ENCODE measurements at regions not wholly inside any gene's neighbourhood (a gene's known extent, or its start where the extent isn't known, plus 50 kb on each side); places are given as distances from the start of the nearest gene placed in this dataset.
"Not testable (repeated sequence)": the region's sequence is repeated elsewhere in the genome, so short reads cannot be mapped to it uniquely, and the experiment has no call there.

GRCh38 chr4:77453911-77454310, 151.7 kb upstream of the CXCL13 start:
- no peak overlapping the region for H3K4me3 ChIP-seq (ENCODE audit: low read depth in 1 of 2, low read length in 2 of 2)
- no peaks in the 10 kb centered on the region for H3K4me1 ChIP-seq (ENCODE audit: control insufficient read depth in 1 of 2, insufficient read depth in 2 of 2, low read length in 2 of 2)

GRCh38 chr4:77454858-77455257, 150.8 kb upstream of the CXCL13 start:
- H3K9ac ChIP-seq (ENCODE audit: low read depth in 1 of 2, low read length in 2 of 2), result no peak overlapping the region
- no peak overlapping the region for H3K27ac ChIP-seq (ENCODE audit: low read depth, low read length)
- no peaks in the 10 kb centered on the region for H3K9me3 ChIP-seq (ENCODE audit: control insufficient read depth in 1 of 2, low read length in 2 of 2)

More at GRCh38 chr4:77453911-77454310, 151.7 kb upstream of the CXCL13 start:
- Histone ChIP-seq H3K27ac (ENCODE audit: low read depth, low read length) (no peak overlapping the region), H3K36me3 (ENCODE audit: control insufficient read depth in 1 of 2, insufficient read depth in 2 of 2, low read length in 2 of 2) (no peaks in the 10 kb centered on the region), H3K9me3 (ENCODE audit: control insufficient read depth in 1 of 2, low read length in 2 of 2) (no peaks in the 10 kb centered on the region), H3K9ac (ENCODE audit: low read depth in 1 of 2, low read length in 2 of 2) (no peak overlapping the region), H3K27me3 (ENCODE audit: control insufficient read depth in 1 of 2, insufficient read depth in 2 of 2, low read length in 2 of 2) (no peaks in the 10 kb centered on the region)

GRCh38 chr4:77464100-77464499, 141.5 kb upstream of the CXCL13 start:
- not testable (repeated sequence) for H3K27ac ChIP-seq (ENCODE audit: low read depth, low read length); H3K9me3 ChIP-seq (ENCODE audit: control insufficient read depth in 1 of 2, low read length in 2 of 2); H3K36me3 ChIP-seq (ENCODE audit: control insufficient read depth in 1 of 2, insufficient read depth in 2 of 2, low read length in 2 of 2); H3K27me3 ChIP-seq (ENCODE audit: control insufficient read depth in 1 of 2, insufficient read depth in 2 of 2, low read length in 2 of 2); H3K4me3 ChIP-seq (ENCODE audit: low read depth in 1 of 2, low read length in 2 of 2); H3K4me1 ChIP-seq (ENCODE audit: control insufficient read depth in 1 of 2, insufficient read depth in 2 of 2, low read length in 2 of 2); H3K9ac ChIP-seq (ENCODE audit: low read depth in 1 of 2, low read length in 2 of 2)

More at GRCh38 chr4:77454858-77455257, 150.8 kb upstream of the CXCL13 start:
- H3K27me3 ChIP-seq (ENCODE audit: control insufficient read depth in 1 of 2, insufficient read depth in 2 of 2, low read length in 2 of 2), result no peaks in the 10 kb centered on the region
- H3K36me3 ChIP-seq (ENCODE audit: control insufficient read depth in 1 of 2, insufficient read depth in 2 of 2, low read length in 2 of 2), result no peaks in the 10 kb centered on the region
- H3K4me1 ChIP-seq (ENCODE audit: control insufficient read depth in 1 of 2, insufficient read depth in 2 of 2, low read length in 2 of 2), result no peaks in the 10 kb centered on the region
- no peak overlapping the region for H3K4me3 ChIP-seq (ENCODE audit: low read depth in 1 of 2, low read length in 2 of 2)

GRCh38 chr4:77465271-77465670, 140.3 kb upstream of the CXCL13 start:
- Histone ChIP-seq H3K36me3 (ENCODE audit: control insufficient read depth in 1 of 2, insufficient read depth in 2 of 2, low read length in 2 of 2) (no peaks in the 10 kb centered on the region), H3K27ac (ENCODE audit: low read depth, low read length) (no peak overlapping the region), H3K4me3 (ENCODE audit: low read depth in 1 of 2, low read length in 2 of 2) (no peak overlapping the region), H3K4me1 (ENCODE audit: control insufficient read depth in 1 of 2, insufficient read depth in 2 of 2, low read length in 2 of 2) (no peaks in the 10 kb centered on the region), H3K9ac (ENCODE audit: low read depth in 1 of 2, low read length in 2 of 2) (no peak overlapping the region), H3K27me3 (ENCODE audit: control insufficient read depth in 1 of 2, insufficient read depth in 2 of 2, low read length in 2 of 2) (no peaks in the 10 kb centered on the region), H3K9me3 (ENCODE audit: control insufficient read depth in 1 of 2, low read length in 2 of 2) (no peaks in the 10 kb centered on the region)

- Histone ChIP-seq H3K27me3 (ENCODE audit: control insufficient read depth in 1 of 2, insufficient read depth in 2 of 2, low read length in 2 of 2) (no peaks in the 10 kb centered on the region), H3K36me3 (ENCODE audit: control insufficient read depth in 1 of 2, insufficient read depth in 2 of 2, low read length in 2 of 2) (no peaks in the 10 kb centered on the region), H3K9ac (ENCODE audit: low read depth in 1 of 2, low read length in 2 of 2) (no peak overlapping the region)
Measured at GRCh38 chr4:77466430-77466829, 139.2 kb upstream of the CXCL13 start.

GRCh38 chr4:77471821-77472495, 133.7 kb upstream of the CXCL13 start:
- Histone ChIP-seq H3K27me3 (ENCODE audit: control insufficient read depth in 1 of 2, insufficient read depth in 2 of 2, low read length in 2 of 2) (no peaks in the 10 kb centered on the region), H3K4me1 (ENCODE audit: control insufficient read depth in 1 of 2, insufficient read depth in 2 of 2, low read length in 2 of 2) (no peaks in the 10 kb centered on the region), H3K9ac (ENCODE audit: low read depth in 1 of 2, low read length in 2 of 2) (no peak overlapping the region), H3K27ac (ENCODE audit: low read depth, low read length) (no peak overlapping the region), H3K36me3 (ENCODE audit: control insufficient read depth in 1 of 2, insufficient read depth in 2 of 2, low read length in 2 of 2) (no peaks in the 10 kb centered on the region), H3K9me3 (ENCODE audit: control insufficient read depth in 1 of 2, low read length in 2 of 2) (no peaks in the 10 kb centered on the region), H3K4me3 (ENCODE audit: low read depth in 1 of 2, low read length in 2 of 2) (no peak overlapping the region)

More at GRCh38 chr4:77466430-77466829, 139.2 kb upstream of the CXCL13 start:
- Histone ChIP-seq H3K4me3 (ENCODE audit: low read depth in 1 of 2, low read length in 2 of 2) (no peak overlapping the region), H3K27ac (ENCODE audit: low read depth, low read length) (no peak overlapping the region), H3K4me1 (ENCODE audit: control insufficient read depth in 1 of 2, insufficient read depth in 2 of 2, low read length in 2 of 2) (no peaks in the 10 kb centered on the region), H3K9me3 (ENCODE audit: control insufficient read depth in 1 of 2, low read length in 2 of 2) (no peaks in the 10 kb centered on the region)

GRCh38 chr4:77473509-77473908, 132.1 kb upstream of the CXCL13 start:
- no peaks in the 10 kb centered on the region for H3K27me3 ChIP-seq (ENCODE audit: control insufficient read depth in 1 of 2, insufficient read depth in 2 of 2, low read length in 2 of 2)
- H3K27ac ChIP-seq (ENCODE audit: low read depth, low read length), result no peak overlapping the region
- no peak overlapping the region for H3K4me3 ChIP-seq (ENCODE audit: low read depth in 1 of 2, low read length in 2 of 2)
- no peak overlapping the region for H3K9ac ChIP-seq (ENCODE audit: low read depth in 1 of 2, low read length in 2 of 2)
- no peaks in the 10 kb centered on the region for H3K36me3 ChIP-seq (ENCODE audit: control insufficient read depth in 1 of 2, insufficient read depth in 2 of 2, low read length in 2 of 2)
- no peaks in the 10 kb centered on the region for H3K9me3 ChIP-seq (ENCODE audit: control insufficient read depth in 1 of 2, low read length in 2 of 2)
- no peaks in the 10 kb centered on the region for H3K4me1 ChIP-seq (ENCODE audit: control insufficient read depth in 1 of 2, insufficient read depth in 2 of 2, low read length in 2 of 2)

GRCh38 chr4:77481856-77482255, 123.8 kb upstream of the CXCL13 start:
- Histone ChIP-seq H3K36me3 (ENCODE audit: control insufficient read depth in 1 of 2, insufficient read depth in 2 of 2, low read length in 2 of 2) (no peaks in the 10 kb centered on the region), H3K9me3 (ENCODE audit: control insufficient read depth in 1 of 2, low read length in 2 of 2) (no peaks in the 10 kb centered on the region), H3K27ac (ENCODE audit: low read depth, low read length) (no peak overlapping the region), H3K27me3 (ENCODE audit: control insufficient read depth in 1 of 2, insufficient read depth in 2 of 2, low read length in 2 of 2) (no peaks in the 10 kb centered on the region), H3K4me1 (ENCODE audit: control insufficient read depth in 1 of 2, insufficient read depth in 2 of 2, low read length in 2 of 2) (no peaks in the 10 kb centered on the region), H3K9ac (ENCODE audit: low read depth in 1 of 2, low read length in 2 of 2) (no peak overlapping the region), H3K4me3 (ENCODE audit: low read depth in 1 of 2, low read length in 2 of 2) (no peak overlapping the region)

- Histone ChIP-seq H3K27me3 (ENCODE audit: control insufficient read depth in 1 of 2, insufficient read depth in 2 of 2, low read length in 2 of 2) (no peaks in the 10 kb centered on the region), H3K9ac (ENCODE audit: low read depth in 1 of 2, low read length in 2 of 2) (no peak overlapping the region), H3K27ac (ENCODE audit: low read depth, low read length) (no peak overlapping the region), H3K9me3 (ENCODE audit: control insufficient read depth in 1 of 2, low read length in 2 of 2) (no peaks in the 10 kb centered on the region), H3K4me3 (ENCODE audit: low read depth in 1 of 2, low read length in 2 of 2) (no peak overlapping the region), H3K36me3 (ENCODE audit: control insufficient read depth in 1 of 2, insufficient read depth in 2 of 2, low read length in 2 of 2) (no peaks in the 10 kb centered on the region), H3K4me1 (ENCODE audit: control insufficient read depth in 1 of 2, insufficient read depth in 2 of 2, low read length in 2 of 2) (peaks cover 0 to 3% of the 10 kb centered on the region in 2 donors)
Measured at GRCh38 chr4:77488882-77489281, 116.7 kb upstream of the CXCL13 start.

GRCh38 chr4:77493120-77493752, 112.4 kb upstream of the CXCL13 start:
- Histone ChIP-seq H3K4me3 (ENCODE audit: low read depth in 1 of 2, low read length in 2 of 2) (no peak overlapping the region), H3K27ac (ENCODE audit: low read depth, low read length) (no peak overlapping the region), H3K9ac (ENCODE audit: low read depth in 1 of 2, low read length in 2 of 2) (no peak overlapping the region), H3K9me3 (ENCODE audit: control insufficient read depth in 1 of 2, low read length in 2 of 2) (no peaks in the 10 kb centered on the region), H3K4me1 (ENCODE audit: control insufficient read depth in 1 of 2, insufficient read depth in 2 of 2, low read length in 2 of 2) (peaks cover 0 to 4% of the 10 kb centered on the region in 2 donors), H3K27me3 (ENCODE audit: control insufficient read depth in 1 of 2, insufficient read depth in 2 of 2, low read length in 2 of 2) (no peaks in the 10 kb centered on the region), H3K36me3 (ENCODE audit: control insufficient read depth in 1 of 2, insufficient read depth in 2 of 2, low read length in 2 of 2) (no peaks in the 10 kb centered on the region)

Measured in duodenal mucosa (tissue), 2 donors.